Trophoblast cell (in vitro differentiated cells and primary cell): ENCODE measurements at regions not wholly inside any gene's neighbourhood (a gene's known extent, or its start where the extent isn't known, plus 50 kb on each side); places are given as distances from the start of the nearest gene placed in this dataset.

ENCODE experiments used
- DNase-seq, 2 donors: peaks; one replicate each; pipeline ENCODE4 v3.0.0-alpha.2; 2016
- H2AFZ ChIP-seq: 2 replicates; pipeline ENCODE4 v1.6.1; 2013; ENCODE audit warnings: low read length, moderate library complexity, mild to moderate bottlenecking; ENCODE audit not compliant: insufficient read depth, poor library complexity
- H2AK5ac ChIP-seq: 2 replicates; pipeline ENCODE4 v1.6.1; 2013; ENCODE audit warnings: mild to moderate bottlenecking, low read length
- H2BK120ac ChIP-seq: 2 replicates; pipeline ENCODE4 v1.6.1; 2013; ENCODE audit warnings: low read length, mild to moderate bottlenecking, moderate library complexity; ENCODE audit not compliant: insufficient read depth, poor library complexity
- H2BK12ac ChIP-seq: 2 replicates; pipeline ENCODE4 v1.6.1; 2013; ENCODE audit warnings: mild to moderate bottlenecking, low read length, moderate library complexity
- H2BK5ac ChIP-seq: 2 replicates; pipeline ENCODE4 v1.6.1; 2013; ENCODE audit warnings: low read length, low read depth, moderate library complexity, mild to moderate bottlenecking; ENCODE audit not compliant: poor library complexity
- H3K14ac ChIP-seq: 2 replicates; pipeline ENCODE4 v1.6.1; 2013; ENCODE audit warnings: mild to moderate bottlenecking, low read length
- H3K18ac ChIP-seq: 2 replicates; pipeline ENCODE4 v1.6.1; 2013; ENCODE audit warnings: mild to moderate bottlenecking, low read length
- H3K23ac ChIP-seq: 2 replicates; pipeline ENCODE4 v1.6.1; 2013; ENCODE audit warnings: low read length
- H3K27ac ChIP-seq: 2 replicates; pipeline ENCODE4 v1.5.1; 2013; ENCODE audit warnings: low read depth, mild to moderate bottlenecking, inconsistent platforms, low read length, moderate library complexity
- H3K27me3 ChIP-seq: 2 replicates; pipeline ENCODE4 v1.6.1; 2013; ENCODE audit warnings: inconsistent platforms, mild to moderate bottlenecking, low read length, moderate library complexity; ENCODE audit not compliant: insufficient read depth
- H3K36me3 ChIP-seq, 2 experiments: 1 replicate in 1 of 2; 2 replicates in 1 of 2; pipeline ENCODE4 v1.6.1; 2013; ENCODE audit warnings: low read length in 2 of 2, mild to moderate bottlenecking in 2 of 2, moderate library complexity in 1 of 2; ENCODE audit not compliant: insufficient read depth in 2 of 2, control insufficient read depth in 1 of 2
- H3K4ac ChIP-seq: 2 replicates; pipeline ENCODE4 v1.6.1; 2013; ENCODE audit warnings: low read depth, mild to moderate bottlenecking, low read length, moderate library complexity
- H3K4me1 ChIP-seq, 2 experiments: 1 replicate in 1 of 2; 2 replicates in 1 of 2; pipeline ENCODE4 v1.6.1; 2013; ENCODE audit warnings: low read length in 2 of 2, mild to moderate bottlenecking in 2 of 2, moderate library complexity in 1 of 2; ENCODE audit not compliant: insufficient read depth in 2 of 2, control insufficient read depth in 1 of 2
- H3K4me2 ChIP-seq: 2 replicates; pipeline ENCODE4 v1.6.1; 2013; ENCODE audit warnings: inconsistent platforms, mild to moderate bottlenecking, low read length, moderate library complexity
- H3K4me3 ChIP-seq: 2 replicates; pipeline ENCODE4 v1.5.1; 2013; ENCODE audit warnings: mild to moderate bottlenecking, low read depth, low read length, inconsistent platforms
- H3K79me1 ChIP-seq: one replicate; pipeline ENCODE4 v1.6.1; 2013; ENCODE audit warnings: low read length
- H3K79me2 ChIP-seq: 2 replicates; pipeline ENCODE4 v1.6.1; 2013; ENCODE audit warnings: low read length, mild to moderate bottlenecking; ENCODE audit not compliant: control insufficient read depth, insufficient read depth, poor library complexity
- H3K9ac ChIP-seq: 2 replicates; pipeline ENCODE4 v1.6.1; 2013; ENCODE audit warnings: mild to moderate bottlenecking, low read length
- H3K9me3 ChIP-seq: 2 replicates; pipeline ENCODE4 v1.6.1; 2013; ENCODE audit warnings: low read depth, mild to moderate bottlenecking, control low read depth, inconsistent platforms, low read length; ENCODE audit not compliant: insufficient read depth
- H4K12ac ChIP-seq: 2 replicates; pipeline ENCODE4 v1.6.1; 2013; ENCODE audit warnings: low read depth, mild to moderate bottlenecking, low read length, moderate library complexity
- H4K8ac ChIP-seq: 2 replicates; pipeline ENCODE4 v1.6.1; 2013; ENCODE audit warnings: low read depth, mild to moderate bottlenecking, low read length, moderate library complexity
- H4K91ac ChIP-seq: one replicate; pipeline ENCODE4 v1.6.1; 2013; ENCODE audit warnings: low read depth, mild to moderate bottlenecking, low read length, moderate library complexity
- WGBS: extraction: QIAGEN DNeasy Blood & Tissue Kit; methylation state at CpG from one replicate; pipeline ENCODE4 v1.1.7; 2013; ENCODE audit warnings: missing lambda C conversion rate; ENCODE audit not compliant: insufficient read length, insufficient coverage; ENCODE audit errors: extremely low coverage; 5-methylcytosine and 5-hydroxymethylcytosine counted together

DNA sequence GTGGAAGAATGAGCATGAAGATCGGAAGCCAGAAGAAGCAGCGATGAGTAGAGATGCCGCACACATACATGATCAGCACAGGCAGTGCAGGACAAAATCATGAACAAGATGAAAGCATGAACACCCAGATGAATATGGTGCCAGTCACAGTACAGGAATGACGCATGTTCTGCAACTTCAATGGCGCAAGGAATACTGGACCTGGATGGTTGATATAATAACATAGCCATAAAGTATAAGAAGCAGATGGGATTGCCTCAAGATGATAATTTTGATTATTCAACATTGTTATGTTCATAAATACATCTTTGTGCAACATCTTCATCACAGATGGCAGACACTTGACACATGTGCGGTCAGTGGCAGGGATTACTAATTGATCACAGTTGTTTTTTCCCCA is 59.7 kb upstream of the SLCO3A1 start:
- H3K27ac ChIP-seq, result no peak overlapping the region
- no peak overlapping the region for H2BK12ac ChIP-seq
- no peak overlapping the region for H3K9ac ChIP-seq
- no peak overlapping the region for H2BK5ac ChIP-seq
- H2BK120ac ChIP-seq, result no peak overlapping the region
- H2AK5ac ChIP-seq, result no peak overlapping the region
- no peak overlapping the region for H4K8ac ChIP-seq
- no peaks in the 10 kb centered on the region for H3K4me1 ChIP-seq
- H3K36me3 ChIP-seq, result no peaks in the 10 kb centered on the region
- DNase-seq, result no peak
- H2AFZ ChIP-seq, result no peak overlapping the region
- H3K23ac ChIP-seq, result no peak overlapping the region
- H3K27me3 ChIP-seq, result no peaks in the 10 kb centered on the region
- H3K79me2 ChIP-seq, result no peaks in the 10 kb centered on the region
- no peak overlapping the region for H4K91ac ChIP-seq
- H3K4me2 ChIP-seq, result no peak overlapping the region
- H3K9me3 ChIP-seq, result no peaks in the 10 kb centered on the region
- H4K12ac ChIP-seq, result no peak overlapping the region
- H3K14ac ChIP-seq, result no peak overlapping the region
- H3K4ac ChIP-seq, result no peak overlapping the region
- H3K4me3 ChIP-seq, result no peak overlapping the region
- no peak overlapping the region for H3K18ac ChIP-seq
- H3K79me1 ChIP-seq, result no peaks in the 10 kb centered on the region
- no CpG with 5 or more reads among the region's 6 CpGs for WGBS

DNA sequence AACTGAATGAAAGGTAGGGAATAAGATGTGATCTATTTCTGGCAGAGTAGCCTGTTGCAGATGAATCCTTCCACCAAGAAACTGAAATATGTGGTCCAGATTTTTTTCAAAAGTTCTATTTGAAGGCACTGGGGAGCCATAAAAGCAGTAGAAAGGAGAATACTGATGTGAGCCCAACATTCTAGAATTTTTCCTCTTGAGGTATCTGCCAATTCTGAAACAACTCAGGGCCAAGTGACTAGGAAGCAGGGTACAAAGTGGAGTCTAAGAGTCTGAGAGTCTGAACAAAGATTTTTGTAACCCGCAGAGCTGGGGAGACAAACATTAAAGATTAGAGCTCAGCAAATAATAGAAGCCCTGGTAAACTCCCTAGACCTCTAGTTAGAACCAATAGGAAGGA is 58.3 kb upstream of the SLCO3A1 start:
- no peak overlapping the region for H4K8ac ChIP-seq
- no peaks in the 10 kb centered on the region for H3K9me3 ChIP-seq
- H3K27me3 ChIP-seq, result no peaks in the 10 kb centered on the region
- H2BK120ac ChIP-seq, result no peak overlapping the region
- H3K14ac ChIP-seq, result no peak overlapping the region
- H4K12ac ChIP-seq, result no peak overlapping the region
- H3K79me1 ChIP-seq, result no peaks in the 10 kb centered on the region
- no peak overlapping the region for H2AFZ ChIP-seq
- WGBS, result no CpG with 5 or more reads among the region's 1 CpG
- no peak overlapping the region for H3K27ac ChIP-seq
- no peak overlapping the region for H2AK5ac ChIP-seq
- H4K91ac ChIP-seq, result no peak overlapping the region
- H2BK12ac ChIP-seq, result no peak overlapping the region
- H3K4me3 ChIP-seq, result no peak overlapping the region
- no peak overlapping the region for H3K18ac ChIP-seq
- no peak overlapping the region for H3K9ac ChIP-seq
- no peak overlapping the region for H2BK5ac ChIP-seq
- H3K4me1 ChIP-seq, result no peaks in the 10 kb centered on the region
- H3K4ac ChIP-seq, result no peak overlapping the region
- no peaks in the 10 kb centered on the region for H3K36me3 ChIP-seq
- H3K23ac ChIP-seq, result no peak overlapping the region
- H3K4me2 ChIP-seq, result no peak overlapping the region
- no peaks in the 10 kb centered on the region for H3K79me2 ChIP-seq
- no peak for DNase-seq

GRCh38 chr15:91801836-91802534 is 51.5 kb upstream of the SLCO3A1 start:
- H3K4me1 ChIP-seq, result no peaks in the 10 kb centered on the region
- H3K4me2 ChIP-seq, result no peak overlapping the region
- H3K23ac ChIP-seq, result no peak overlapping the region
- H4K12ac ChIP-seq, result no peak overlapping the region
- no peak overlapping the region for H3K27ac ChIP-seq
- no peaks in the 10 kb centered on the region for H3K36me3 ChIP-seq
- H3K18ac ChIP-seq, result no peak overlapping the region
- no peak overlapping the region for H4K8ac ChIP-seq
- no peak for DNase-seq
- no peaks in the 10 kb centered on the region for H3K79me1 ChIP-seq
- H2AFZ ChIP-seq, result no peak overlapping the region
- no peak overlapping the region for H3K4ac ChIP-seq
- H3K14ac ChIP-seq, result no peak overlapping the region
- no peak overlapping the region for H3K9ac ChIP-seq
- H2BK5ac ChIP-seq, result no peak overlapping the region
- peaks cover 2% of the 10 kb centered on the region for H3K9me3 ChIP-seq
- no peak overlapping the region for H3K4me3 ChIP-seq
- no peaks in the 10 kb centered on the region for H3K27me3 ChIP-seq
- H3K79me2 ChIP-seq, result no peaks in the 10 kb centered on the region
- H2BK120ac ChIP-seq, result no peak overlapping the region
- no peak overlapping the region for H2AK5ac ChIP-seq
- no peak overlapping the region for H4K91ac ChIP-seq
- no peak overlapping the region for H2BK12ac ChIP-seq
- WGBS, result no CpG with 5 or more reads among the region's 9 CpGs

DNA sequence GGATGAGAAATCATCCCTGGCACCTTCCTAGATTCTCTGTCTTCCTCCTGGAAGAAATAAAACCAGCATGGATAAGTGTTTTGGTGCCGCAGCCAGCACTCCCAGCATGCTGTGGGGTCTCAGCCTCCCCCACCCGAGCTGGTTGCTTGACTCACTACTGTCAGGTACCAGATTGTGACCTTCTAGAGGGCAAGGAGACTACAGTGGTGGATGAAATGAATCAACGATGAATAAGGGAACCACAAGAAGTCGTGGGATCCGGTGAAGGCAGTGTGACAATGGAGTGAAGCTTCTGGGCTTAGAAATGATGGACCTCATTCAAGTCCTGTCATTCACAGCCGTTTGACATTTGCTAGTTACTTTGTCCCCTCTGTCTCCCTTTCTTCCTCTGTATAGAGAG is 50.2 kb upstream of the SLCO3A1 start:
- H4K91ac ChIP-seq, result no peak overlapping the region
- no peak overlapping the region for H3K27ac ChIP-seq
- H2BK5ac ChIP-seq, result no peak overlapping the region
- H2BK120ac ChIP-seq, result no peak overlapping the region
- no peaks in the 10 kb centered on the region for H3K4me1 ChIP-seq
- no peak overlapping the region for H3K18ac ChIP-seq
- WGBS, result no CpG with 5 or more reads among the region's 6 CpGs
- H4K8ac ChIP-seq, result no peak overlapping the region
- no peaks in the 10 kb centered on the region for H3K36me3 ChIP-seq
- no peak overlapping the region for H3K4me2 ChIP-seq
- H3K9ac ChIP-seq, result no peak overlapping the region
- no peak overlapping the region for H2AK5ac ChIP-seq
- H2AFZ ChIP-seq, result no peak overlapping the region
- H3K9me3 ChIP-seq, result peaks cover 2% of the 10 kb centered on the region
- H3K4ac ChIP-seq, result no peak overlapping the region
- H4K12ac ChIP-seq, result no peak overlapping the region
- no peak overlapping the region for H3K4me3 ChIP-seq
- no peaks in the 10 kb centered on the region for H3K79me2 ChIP-seq
- no peaks in the 10 kb centered on the region for H3K79me1 ChIP-seq
- H2BK12ac ChIP-seq, result no peak overlapping the region
- H3K23ac ChIP-seq, result no peak overlapping the region
- no peak overlapping the region for H3K14ac ChIP-seq
- no peak for DNase-seq
- H3K27me3 ChIP-seq, result no peaks in the 10 kb centered on the region
